Breast epithelium (tissue), 4 donors: ENCODE measurements at regions not wholly inside any gene's neighbourhood (a gene's known extent, or its start where the extent isn't known, plus 50 kb on each side); places are given as distances from the start of the nearest gene placed in this dataset.

ENCODE experiments used
- DNase-seq, 2 donors: peaks; one replicate each; pipeline ENCODE4 v3.0.0-alpha.2; 2019; ENCODE audit warnings: low spot score in 2 of 2
- H3K27ac ChIP-seq, 2 donors: fragments of 200-600 bp; sonication (generic) in 1 of 2; one replicate each; pipeline ENCODE4 v1.5.1; 2016 to 2019; ENCODE audit warnings: mild to moderate bottlenecking in 1 of 2
- H3K27me3 ChIP-seq, 2 donors: fragments of 200-600 bp; sonication (generic) in 1 of 2; one replicate each; pipeline versions ENCODE4 v1.5.1 to v1.6.0; 2017 to 2019; ENCODE audit warnings: control low read depth in 1 of 2, mild to moderate bottlenecking in 1 of 2
- H3K36me3 ChIP-seq: fragments of 200-600 bp; one replicate; pipeline ENCODE4 v1.5.1; 2019
- H3K4me1 ChIP-seq, 2 donors: fragments of 200-600 bp; sonication (generic); one replicate each; pipeline ENCODE4 v1.5.1; 2016 to 2019; ENCODE audit warnings: control low read depth in 1 of 2
- H3K4me3 ChIP-seq, 3 donors: fragments of 200-600 bp; sonication (generic); 1 replicate in 2 of 3; 2 replicates in 1 of 3; pipeline ENCODE4 v1.5.1; 2016 to 2019; ENCODE audit warnings: mild to moderate bottlenecking in 3 of 3, moderate library complexity in 2 of 3
- H3K9me3 ChIP-seq, 2 donors: fragments of 200-600 bp; sonication (generic) in 1 of 2; one replicate each; pipeline ENCODE4 v1.5.1; 2016 to 2019; ENCODE audit warnings: control low read depth in 1 of 2
- CTCF ChIP-seq, 3 donors: fragments of 450-650 bp; IDR thresholded peaks; one replicate each; pipeline ENCODE4 v1.5.1; 2016 to 2017; ENCODE audit warnings: antibody characterized with exemption in 3 of 3, mild to moderate bottlenecking in 3 of 3, moderate library complexity in 3 of 3
- POLR2A ChIP-seq: fragments of 450-650 bp; IDR thresholded peaks from one replicate; pipeline ENCODE4 v1.6.1; 2016; ENCODE audit warnings: antibody characterized with exemption, mild to moderate bottlenecking, moderate library complexity
- POLR2AphosphoS5 ChIP-seq, 3 donors: sonication (generic); formaldehyde crosslinking; IDR thresholded peaks; one replicate each; pipeline ENCODE4 v1.6.1; 2017; ENCODE audit warnings: antibody characterized with exemption in 3 of 3
- intact Hi-C: fragments of 100-400 bp; cut with DNase I; formaldehyde crosslinking; loops from one replicate; pipeline ENCODE4 v1.15.1; 2023; ENCODE audit warnings: low total_unique reads

- no peak for DNase-seq
- TF ChIP-seq POLR2AphosphoS5 (IDR thresholded peaks at IDR 0.05) = no peak
- TF ChIP-seq POLR2A = no peak
- TF ChIP-seq CTCF (IDR thresholded peaks at IDR 0.05) = no peak
These were observed 544.5 kb downstream of the MAFB start for GRCh38 chr20:40144581-40144980.

GRCh38 chr20:40134176-40134575 lies 554.9 kb downstream of the MAFB start:
- Histone ChIP-seq H3K4me1 (no peaks in the 10 kb centered on the region), H3K27ac (no peak overlapping the region), H3K9me3 (no peaks in the 10 kb centered on the region), H3K27me3 (no peaks in the 10 kb centered on the region), H3K4me3 (no peak overlapping the region), H3K36me3 (no peaks in the 10 kb centered on the region)
- TF ChIP-seq POLR2AphosphoS5 (IDR thresholded peaks at IDR 0.05) (no peak), POLR2A (no peak), CTCF (IDR thresholded peaks at IDR 0.05) (no peak)
- intact Hi-C loops = no loop called here
- DNase-seq = no peak

More at GRCh38 chr20:40144581-40144980, 544.5 kb downstream of the MAFB start:
- H3K4me3 ChIP-seq = no peak overlapping the region
- no peaks in the 10 kb centered on the region for H3K4me1 ChIP-seq
- no peak overlapping the region for H3K27ac ChIP-seq
- no peaks in the 10 kb centered on the region for H3K36me3 ChIP-seq
- no peaks in the 10 kb centered on the region for H3K27me3 ChIP-seq
- H3K9me3 ChIP-seq = no peaks in the 10 kb centered on the region
- intact Hi-C loops = no loop called here

- intact Hi-C loops = no loop called here
- no peak for DNase-seq
- Histone ChIP-seq H3K4me1 (no peaks in the 10 kb centered on the region), H3K27me3 (no peaks in the 10 kb centered on the region), H3K27ac (no peak overlapping the region), H3K36me3 (no peaks in the 10 kb centered on the region), H3K9me3 (no peaks in the 10 kb centered on the region), H3K4me3 (no peak overlapping the region)
- no peak for TF ChIP-seq POLR2A
- TF ChIP-seq CTCF (IDR thresholded peaks at IDR 0.05) = no peak
- TF ChIP-seq POLR2AphosphoS5 (IDR thresholded peaks at IDR 0.05) = no peak
These were observed 568.2 kb downstream of the MAFB start for GRCh38 chr20:40120827-40121226.

GRCh38 chr20:40111282-40111681 lies 577.8 kb downstream of the MAFB start:
- H3K4me3 ChIP-seq = no peak overlapping the region
- intact Hi-C loops = no loop called here
- TF ChIP-seq CTCF (IDR thresholded peaks at IDR 0.05) (no peak), POLR2AphosphoS5 (IDR thresholded peaks at IDR 0.05) (no peak), POLR2A (no peak)
- H3K36me3 ChIP-seq = no peaks in the 10 kb centered on the region
- no peak for DNase-seq
- no peaks in the 10 kb centered on the region for H3K4me1 ChIP-seq
- no peak overlapping the region for H3K27ac ChIP-seq
- no peaks in the 10 kb centered on the region for H3K27me3 ChIP-seq
- H3K9me3 ChIP-seq = no peaks in the 10 kb centered on the region

GRCh38 chr20:40110311-40110831 lies 578.7 kb downstream of the MAFB start:
- intact Hi-C loops = no loop called here
- no peak for DNase-seq
- no peaks in the 10 kb centered on the region for H3K36me3 ChIP-seq
- no peak for TF ChIP-seq CTCF (IDR thresholded peaks at IDR 0.05)
- no peak for TF ChIP-seq POLR2AphosphoS5 (IDR thresholded peaks at IDR 0.05)
- no peak for TF ChIP-seq POLR2A
- H3K9me3 ChIP-seq = no peaks in the 10 kb centered on the region
- no peaks in the 10 kb centered on the region for H3K4me1 ChIP-seq
- no peaks in the 10 kb centered on the region for H3K27me3 ChIP-seq
- no peak overlapping the region for H3K4me3 ChIP-seq
- H3K27ac ChIP-seq = peak overlapping the region in 1 of 2 donors; percentile 11
